Ramos (cell line): ENCODE measurements at regions not wholly inside any gene's neighbourhood (a gene's known extent, or its start where the extent isn't known, plus 50 kb on each side); places are given as distances from the start of the nearest gene placed in this dataset.

Source experiments
- in situ Hi-C: fragments of 300-500 bp; cut with MboI; formaldehyde crosslinking; loops from one replicate; pipeline ENCODE4 v1.14.3; 2022; ENCODE audit warnings: low sequenced_read_pairs; ENCODE audit not compliant: unreplicated experiment

GRCh38 chr16:51941412-51941811 lies 605.5 kb downstream of the TOX3 start:
- in situ Hi-C loops: no loop called here

- in situ Hi-C loops: no loop called here
Observed at GRCh38 chr16:51940183-51940582, 606.8 kb downstream of the TOX3 start.

- in situ Hi-C loops: no loop called here
Observed at GRCh38 chr16:51939378-51939871, 607.5 kb downstream of the TOX3 start.

- in situ Hi-C loops: no loop called here
Observed at GRCh38 chr16:51938861-51939260, 608.1 kb downstream of the TOX3 start.

GRCh38 chr16:51937771-51938170 lies 609.2 kb downstream of the TOX3 start:
- in situ Hi-C loops: no loop called here

GRCh38 chr16:51936846-51937245 lies 610.1 kb downstream of the TOX3 start:
- in situ Hi-C loops: no loop called here

- in situ Hi-C loops: no loop called here
Observed at GRCh38 chr16:51932317-51932716, 614.6 kb downstream of the TOX3 start.

- in situ Hi-C loops: no loop called here
Observed at GRCh38 chr16:51931653-51932052, 615.3 kb downstream of the TOX3 start.

- in situ Hi-C loops: no loop called here
Observed at GRCh38 chr16:51924744-51925143, 622.2 kb downstream of the TOX3 start.

- in situ Hi-C loops: no loop called here
Observed at GRCh38 chr16:51922476-51922875, 624.5 kb downstream of the TOX3 start.

GRCh38 chr16:51919736-51920135 lies 627.2 kb downstream of the TOX3 start:
- in situ Hi-C loops: no loop called here

GRCh38 chr16:51916814-51917213 lies 630.1 kb downstream of the TOX3 start:
- in situ Hi-C loops: no loop called here

- in situ Hi-C loops: no loop called here
Observed at GRCh38 chr16:51916231-51916630, 630.7 kb downstream of the TOX3 start.

- in situ Hi-C loops: no loop called here
Observed at GRCh38 chr16:51907680-51908079, 639.3 kb downstream of the TOX3 start.

GRCh38 chr16:51900221-51900780 lies 646.6 kb downstream of the TOX3 start:
- in situ Hi-C loops: no loop called here

GRCh38 chr16:51898872-51899271 lies 648.1 kb downstream of the TOX3 start:
- in situ Hi-C loops: no loop called here

- in situ Hi-C loops: no loop called here
Observed at GRCh38 chr16:51896013-51896412, 650.9 kb downstream of the TOX3 start.

GRCh38 chr16:51892293-51893007 lies 654.5 kb downstream of the TOX3 start:
- in situ Hi-C loops: no loop called here

GRCh38 chr16:51888534-51888933 lies 658.4 kb downstream of the TOX3 start:
- in situ Hi-C loops: no loop called here

- in situ Hi-C loops: no loop called here
Observed at GRCh38 chr16:51888016-51888415, 658.9 kb downstream of the TOX3 start.

- in situ Hi-C loops: no loop called here
Observed at GRCh38 chr16:51886456-51886855, 660.5 kb downstream of the TOX3 start.

- in situ Hi-C loops: no loop called here
Observed at GRCh38 chr16:51884773-51885172, 662.2 kb downstream of the TOX3 start.
